Neural cell (in vitro differentiated cells): ENCODE measurements at regions not wholly inside any gene's neighbourhood (a gene's known extent, or its start where the extent isn't known, plus 50 kb on each side); places are given as distances from the start of the nearest gene placed in this dataset.

Source experiments
- H2AFZ ChIP-seq: fragments of 200-600, 300-800 bp; sonication (generic), shearing (Covaris generic); 2 replicates; pipeline ENCODE4 v1.6.0; 2014; ENCODE audit warnings: low read depth, mild to moderate bottlenecking, antibody characterized with exemption, low read length, moderate library complexity
- H3F3A ChIP-seq: fragments of 200-600 bp; shearing (Covaris generic); 2 replicates; pipeline ENCODE4 v1.6.1; 2016; ENCODE audit warnings: mild to moderate bottlenecking, moderate library complexity, mixed read lengths, antibody characterized with exemption, low read length; ENCODE audit not compliant: insufficient read depth, poor library complexity, severe bottlenecking
- H3K27ac ChIP-seq: fragments of 200-600, 300-800 bp; sonication (generic), shearing (Covaris generic); 2 replicates; pipeline ENCODE4 v1.5.1; 2014; ENCODE audit warnings: mild to moderate bottlenecking, low read length, moderate library complexity
- H3K27me3 ChIP-seq: fragments of 300-800, 200-600 bp; sonication (generic), shearing (Covaris generic); 2 replicates; pipeline ENCODE4 v1.6.0; 2014; ENCODE audit warnings: mild to moderate bottlenecking, low read depth, low read length, moderate library complexity; ENCODE audit not compliant: insufficient read depth
- H3K36me3 ChIP-seq: fragments of 300-800, 200-600 bp; sonication (generic), shearing (Covaris generic); 2 replicates; pipeline ENCODE4 v1.5.1; 2014; ENCODE audit warnings: mild to moderate bottlenecking, antibody characterized with exemption, low read length, moderate library complexity; ENCODE audit not compliant: insufficient read depth
- H3K4me2 ChIP-seq: fragments of 300-800, 200-600 bp; sonication (generic), shearing (Covaris generic); 2 replicates; pipeline ENCODE4 v1.6.0; 2014; ENCODE audit warnings: mild to moderate bottlenecking, low read length
- H3K4me3 ChIP-seq: fragments of 300-800, 200-600 bp; sonication (generic), shearing (Covaris generic); 2 replicates; pipeline ENCODE4 v1.5.1; 2014; ENCODE audit warnings: mild to moderate bottlenecking, low read length, moderate library complexity
- H3K79me2 ChIP-seq: fragments of 200-600 bp; shearing (Covaris generic); replicated peaks from 2 replicates; pipeline ENCODE4 v1.6.0; 2014; ENCODE audit warnings: mild to moderate bottlenecking, low read length, moderate library complexity; ENCODE audit not compliant: insufficient read depth
- H3K9ac ChIP-seq: fragments of 300-800, 200-600 bp; sonication (generic), shearing (Covaris generic); 2 replicates; pipeline ENCODE4 v1.6.1; 2016; ENCODE audit warnings: mild to moderate bottlenecking, low read length, mixed read lengths
- H3K9me2 ChIP-seq: fragments of 200-600 bp; shearing (Covaris generic); 2 replicates; pipeline ENCODE4 v1.6.1; 2016; ENCODE audit warnings: mild to moderate bottlenecking, low read length, mixed read lengths; ENCODE audit not compliant: insufficient read depth
- H3K9me3 ChIP-seq: fragments of 200-600, 300-800 bp; sonication (generic), shearing (Covaris generic); 2 replicates; pipeline ENCODE4 v1.6.1; 2016; ENCODE audit warnings: mild to moderate bottlenecking, mixed run types, low read length, moderate library complexity, mixed read lengths
- H4K20me1 ChIP-seq: fragments of 200-600 bp; shearing (Covaris generic); 2 replicates; pipeline ENCODE4 v1.6.1; 2016; ENCODE audit warnings: mild to moderate bottlenecking, mixed run types; ENCODE audit not compliant: insufficient read depth
- EP300 ChIP-seq: fragments of 450-650 bp; conservative IDR thresholded peaks from 2 replicates; pipeline ENCODE4 v1.6.1; 2014; ENCODE audit warnings: antibody characterized with exemption, mild to moderate bottlenecking, moderate library complexity; ENCODE audit not compliant: poor library complexity, severe bottlenecking
- EZH2 ChIP-seq: fragments of 200-600, 300-800 bp; shearing (Covaris generic), sonication (generic); IDR thresholded peaks from 2 replicates; pipeline ENCODE4 v1.6.1; 2014; ENCODE audit warnings: antibody characterized with exemption, low read length, borderline replicate concordance, mild to moderate bottlenecking; ENCODE audit not compliant: insufficient read depth, poor library complexity, severe bottlenecking
- MXI1 ChIP-seq: fragments of 450-650 bp; conservative IDR thresholded peaks from 2 replicates; pipeline ENCODE4 v1.6.1; 2014; ENCODE audit warnings: antibody characterized with exemption, mild to moderate bottlenecking; ENCODE audit not compliant: poor library complexity, severe bottlenecking
- POLR2AphosphoS5 ChIP-seq: IDR thresholded peaks from 2 replicates; pipeline ENCODE4 v1.6.1; 2012
- RAD21 ChIP-seq: fragments of 450-650 bp; conservative IDR thresholded peaks from 2 replicates; pipeline ENCODE4 v1.6.1; 2014; ENCODE audit warnings: antibody characterized with exemption, mild to moderate bottlenecking, moderate library complexity
- SMC3 ChIP-seq: fragments of 450-650 bp; conservative IDR thresholded peaks from 2 replicates; pipeline ENCODE4 v1.6.1; 2014; ENCODE audit warnings: antibody characterized with exemption, mild to moderate bottlenecking, moderate library complexity; ENCODE audit not compliant: poor library complexity
- TAF1 ChIP-seq: IDR thresholded peaks from 2 replicates; pipeline ENCODE4 v1.6.1; 2012; ENCODE audit warnings: low read depth
- TF ChIP-seq, protein P1 (sequence below): fragments of 450-650 bp; IDR thresholded peaks from 2 replicates; pipeline ENCODE4 v1.5.1; 2014; ENCODE audit warnings: antibody characterized with exemption, mild to moderate bottlenecking, moderate library complexity; ENCODE audit not compliant: poor library complexity, severe bottlenecking
- TF ChIP-seq, protein P2 (sequence below): IDR thresholded peaks from 2 replicates; pipeline ENCODE4 v1.6.1; 2012; ENCODE audit warnings: borderline replicate concordance

DNA sequence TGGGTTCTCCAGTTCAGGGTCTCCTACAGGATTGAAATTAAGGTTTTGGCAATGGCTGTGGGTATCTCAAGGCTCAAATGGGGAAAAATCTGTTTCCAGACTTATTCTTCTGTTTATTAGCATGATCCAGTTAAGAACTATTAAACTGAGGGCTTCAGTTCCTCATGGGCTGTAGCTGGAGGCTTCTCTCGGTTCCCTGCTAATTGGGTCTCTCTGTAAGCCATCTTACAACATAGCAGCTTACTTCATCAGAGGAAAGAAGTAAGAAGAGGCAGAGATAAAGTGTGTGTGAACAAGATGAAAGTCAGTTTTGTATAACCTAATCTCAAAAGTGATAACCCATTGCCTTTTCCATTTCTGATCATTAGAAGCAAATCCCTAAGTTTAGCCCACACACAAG lies 391.9 kb downstream of the PSAT1 start:
- Histone ChIP-seq H3K79me2 (no peaks in the 10 kb centered on the region), H4K20me1 (no peaks in the 10 kb centered on the region), H3F3A (no peaks in the 10 kb centered on the region)

DNA sequence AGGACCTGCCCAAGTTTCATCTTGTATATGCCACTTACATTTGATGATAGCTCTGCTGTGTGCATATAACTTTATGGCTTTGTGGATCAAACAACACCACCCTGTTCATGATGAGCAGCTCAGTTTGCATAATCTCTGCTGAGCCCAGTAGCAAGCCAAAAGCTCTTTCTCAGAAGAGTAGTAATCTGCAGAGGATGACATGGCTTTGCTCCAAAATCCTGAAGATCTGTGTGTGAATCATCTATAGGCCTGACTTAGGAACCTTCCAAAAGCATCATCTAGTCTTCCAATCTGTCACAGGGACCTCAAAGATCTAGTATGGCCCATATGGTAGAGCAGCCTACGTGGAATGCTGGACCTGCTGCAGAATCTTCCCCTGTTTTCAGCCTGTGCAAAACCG lies 394.6 kb downstream of the PSAT1 start:
- Histone ChIP-seq H3K4me2 (no peak overlapping the region), H3K79me2 (no peaks in the 10 kb centered on the region), H3K9ac (no peak overlapping the region), H4K20me1 (no peaks in the 10 kb centered on the region), H3K9me2 (no peaks in the 10 kb centered on the region), H3K27me3 (no peaks in the 10 kb centered on the region), H3K36me3 (no peaks in the 10 kb centered on the region), H3K27ac (no peak overlapping the region), H3K9me3 (no peaks in the 10 kb centered on the region), H2AFZ (no peak overlapping the region), H3K4me3 (no peak overlapping the region), H3F3A (no peaks in the 10 kb centered on the region)
- TF ChIP-seq TAF1 (no peak), SMC3 (no peak), RAD21 (no peak), POLR2AphosphoS5 (no peak), EP300 (no peak), MXI1 (no peak), EZH2 (no peak)
- TF ChIP-seq, protein P1, sequence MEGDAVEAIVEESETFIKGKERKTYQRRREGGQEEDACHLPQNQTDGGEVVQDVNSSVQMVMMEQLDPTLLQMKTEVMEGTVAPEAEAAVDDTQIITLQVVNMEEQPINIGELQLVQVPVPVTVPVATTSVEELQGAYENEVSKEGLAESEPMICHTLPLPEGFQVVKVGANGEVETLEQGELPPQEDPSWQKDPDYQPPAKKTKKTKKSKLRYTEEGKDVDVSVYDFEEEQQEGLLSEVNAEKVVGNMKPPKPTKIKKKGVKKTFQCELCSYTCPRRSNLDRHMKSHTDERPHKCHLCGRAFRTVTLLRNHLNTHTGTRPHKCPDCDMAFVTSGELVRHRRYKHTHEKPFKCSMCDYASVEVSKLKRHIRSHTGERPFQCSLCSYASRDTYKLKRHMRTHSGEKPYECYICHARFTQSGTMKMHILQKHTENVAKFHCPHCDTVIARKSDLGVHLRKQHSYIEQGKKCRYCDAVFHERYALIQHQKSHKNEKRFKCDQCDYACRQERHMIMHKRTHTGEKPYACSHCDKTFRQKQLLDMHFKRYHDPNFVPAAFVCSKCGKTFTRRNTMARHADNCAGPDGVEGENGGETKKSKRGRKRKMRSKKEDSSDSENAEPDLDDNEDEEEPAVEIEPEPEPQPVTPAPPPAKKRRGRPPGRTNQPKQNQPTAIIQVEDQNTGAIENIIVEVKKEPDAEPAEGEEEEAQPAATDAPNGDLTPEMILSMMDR, result no peak
- TF ChIP-seq, protein P2, sequence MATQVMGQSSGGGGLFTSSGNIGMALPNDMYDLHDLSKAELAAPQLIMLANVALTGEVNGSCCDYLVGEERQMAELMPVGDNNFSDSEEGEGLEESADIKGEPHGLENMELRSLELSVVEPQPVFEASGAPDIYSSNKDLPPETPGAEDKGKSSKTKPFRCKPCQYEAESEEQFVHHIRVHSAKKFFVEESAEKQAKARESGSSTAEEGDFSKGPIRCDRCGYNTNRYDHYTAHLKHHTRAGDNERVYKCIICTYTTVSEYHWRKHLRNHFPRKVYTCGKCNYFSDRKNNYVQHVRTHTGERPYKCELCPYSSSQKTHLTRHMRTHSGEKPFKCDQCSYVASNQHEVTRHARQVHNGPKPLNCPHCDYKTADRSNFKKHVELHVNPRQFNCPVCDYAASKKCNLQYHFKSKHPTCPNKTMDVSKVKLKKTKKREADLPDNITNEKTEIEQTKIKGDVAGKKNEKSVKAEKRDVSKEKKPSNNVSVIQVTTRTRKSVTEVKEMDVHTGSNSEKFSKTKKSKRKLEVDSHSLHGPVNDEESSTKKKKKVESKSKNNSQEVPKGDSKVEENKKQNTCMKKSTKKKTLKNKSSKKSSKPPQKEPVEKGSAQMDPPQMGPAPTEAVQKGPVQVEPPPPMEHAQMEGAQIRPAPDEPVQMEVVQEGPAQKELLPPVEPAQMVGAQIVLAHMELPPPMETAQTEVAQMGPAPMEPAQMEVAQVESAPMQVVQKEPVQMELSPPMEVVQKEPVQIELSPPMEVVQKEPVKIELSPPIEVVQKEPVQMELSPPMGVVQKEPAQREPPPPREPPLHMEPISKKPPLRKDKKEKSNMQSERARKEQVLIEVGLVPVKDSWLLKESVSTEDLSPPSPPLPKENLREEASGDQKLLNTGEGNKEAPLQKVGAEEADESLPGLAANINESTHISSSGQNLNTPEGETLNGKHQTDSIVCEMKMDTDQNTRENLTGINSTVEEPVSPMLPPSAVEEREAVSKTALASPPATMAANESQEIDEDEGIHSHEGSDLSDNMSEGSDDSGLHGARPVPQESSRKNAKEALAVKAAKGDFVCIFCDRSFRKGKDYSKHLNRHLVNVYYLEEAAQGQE, result no peak

More for the DNA sequence above, 391.9 kb downstream of the PSAT1 start:
- H3K4me3 ChIP-seq, result no peak overlapping the region
- no peaks in the 10 kb centered on the region for H3K9me2 ChIP-seq
- no peak overlapping the region for H3K9ac ChIP-seq
- H2AFZ ChIP-seq, result no peak overlapping the region
- no peaks in the 10 kb centered on the region for H3K36me3 ChIP-seq
- no peaks in the 10 kb centered on the region for H3K9me3 ChIP-seq
- no peak overlapping the region for H3K4me2 ChIP-seq
- H3K27ac ChIP-seq, result no peak overlapping the region
- H3K27me3 ChIP-seq, result no peaks in the 10 kb centered on the region
- TF ChIP-seq TAF1 (no peak), SMC3 (no peak), RAD21 (no peak)
- TF ChIP-seq, protein P2, result no peak
